Middle frontal gyrus (tissue), 1 donor: ENCODE measurements at regions not wholly inside any gene's neighbourhood (a gene's known extent, or its start where the extent isn't known, plus 50 kb on each side); places are given as distances from the start of the nearest gene placed in this dataset.

ENCODE experiments used
- DNase-seq: peaks from one replicate; pipeline ENCODE4 v3.0.0-alpha.2; 2015; ENCODE audit warnings: low spot score; ENCODE audit errors: extremely low spot score

GRCh38 chr2:147649286-147649685 lies 195.5 kb upstream of the ACVR2A start:
- DNase-seq = no peak

GRCh38 chr2:147648471-147648870 lies 196.4 kb upstream of the ACVR2A start:
- no peak for DNase-seq

- DNase-seq = no peak
Observed at GRCh38 chr2:147647816-147648215, 197.0 kb upstream of the ACVR2A start.

GRCh38 chr2:147646818-147647468 lies 197.9 kb upstream of the ACVR2A start:
- no peak for DNase-seq

- no peak for DNase-seq
Observed at GRCh38 chr2:147644491-147644890, 200.3 kb upstream of the ACVR2A start.

- no peak for DNase-seq
Observed at GRCh38 chr2:147642765-147643164, 202.1 kb upstream of the ACVR2A start.

GRCh38 chr2:147641651-147642050 lies 203.2 kb upstream of the ACVR2A start:
- DNase-seq = no peak

GRCh38 chr2:147639891-147640290 lies 204.9 kb upstream of the ACVR2A start:
- DNase-seq = no peak

GRCh38 chr2:147639386-147639785 lies 205.4 kb upstream of the ACVR2A start:
- no peak for DNase-seq

- DNase-seq = no peak
Observed at GRCh38 chr2:147636886-147637285, 207.9 kb upstream of the ACVR2A start.

GRCh38 chr2:147636238-147636882 lies 208.5 kb upstream of the ACVR2A start:
- no peak for DNase-seq

- DNase-seq = no peak
Observed at GRCh38 chr2:147634826-147635225, 210.0 kb upstream of the ACVR2A start.

- no peak for DNase-seq
Observed at GRCh38 chr2:147632198-147632597, 212.6 kb upstream of the ACVR2A start.

GRCh38 chr2:147631294-147631693 lies 213.5 kb upstream of the ACVR2A start:
- no peak for DNase-seq

- DNase-seq = no peak
Observed at GRCh38 chr2:147630585-147630984, 214.2 kb upstream of the ACVR2A start.

GRCh38 chr2:147628971-147629421 lies 215.8 kb upstream of the ACVR2A start:
- DNase-seq = no peak

GRCh38 chr2:147623328-147623727 lies 221.5 kb upstream of the ACVR2A start:
- no peak for DNase-seq

- DNase-seq = no peak
Observed at GRCh38 chr2:147621656-147622197, 223.1 kb upstream of the ACVR2A start.

GRCh38 chr2:147619808-147620207 lies 225.0 kb upstream of the ACVR2A start:
- DNase-seq = no peak

GRCh38 chr2:147615726-147616125 lies 229.1 kb upstream of the ACVR2A start:
- no peak for DNase-seq

- no peak for DNase-seq
Observed at GRCh38 chr2:147614979-147615470, 229.8 kb upstream of the ACVR2A start.

GRCh38 chr2:147614471-147614870 lies 230.4 kb upstream of the ACVR2A start:
- no peak for DNase-seq
